Small intestine (tissue), 7 donors: ENCODE measurements at regions not wholly inside any gene's neighbourhood (a gene's known extent, or its start where the extent isn't known, plus 50 kb on each side); places are given as distances from the start of the nearest gene placed in this dataset.
"Not testable (repeated sequence)": the region's sequence is repeated elsewhere in the genome, so short reads cannot be mapped to it uniquely, and the experiment has no call there.

Experiments
- DNase-seq, 2 donors: peaks; one replicate each; pipeline versions ENCODE4 v3.0.0 to v3.0.0-alpha.2; 2013
- FAIRE-seq: peaks from 2 replicates; lab custom pipeline; 2012; peaks lifted over from hg19 to GRCh38; lab: Jason Lieb, UNC
- H3K27ac ChIP-seq, 3 donors: one replicate each; pipeline ENCODE4 v1.5.1; 2013; ENCODE audit warnings: low read length in 2 of 3, mild to moderate bottlenecking in 2 of 3, control low read depth in 1 of 3, inconsistent platforms in 1 of 3, low read depth in 1 of 3, moderate library complexity in 1 of 3
- H3K27me3 ChIP-seq, 3 donors: one replicate each; pipeline ENCODE4 v1.6.1; 2013; ENCODE audit warnings: low read length in 3 of 3, inconsistent platforms in 1 of 3; ENCODE audit not compliant: control insufficient read depth in 3 of 3, insufficient read depth in 3 of 3
- H3K36me3 ChIP-seq, 3 donors: one replicate each; pipeline ENCODE4 v1.6.1; 2013; ENCODE audit warnings: low read length in 3 of 3, inconsistent platforms in 1 of 3, low read depth in 1 of 3, mild to moderate bottlenecking in 1 of 3, moderate library complexity in 1 of 3; ENCODE audit not compliant: control insufficient read depth in 3 of 3, insufficient read depth in 2 of 3
- H3K4me1 ChIP-seq, 3 donors: one replicate each; pipeline ENCODE4 v1.6.1; 2013; ENCODE audit warnings: low read length in 2 of 3, inconsistent platforms in 1 of 3, low read depth in 1 of 3, mild to moderate bottlenecking in 1 of 3, moderate library complexity in 1 of 3; ENCODE audit not compliant: control insufficient read depth in 3 of 3, insufficient read depth in 2 of 3
- H3K4me3 ChIP-seq, 3 donors: one replicate each; pipeline ENCODE4 v1.5.1; 2013; ENCODE audit warnings: low read length in 3 of 3, control low read depth in 1 of 3, inconsistent platforms in 1 of 3, low read depth in 1 of 3, mild to moderate bottlenecking in 1 of 3, moderate library complexity in 1 of 3
- H3K9me3 ChIP-seq, 2 donors: one replicate each; pipeline ENCODE4 v1.6.1; 2013; ENCODE audit warnings: low read depth in 1 of 2, low read length in 1 of 2; ENCODE audit not compliant: control insufficient read depth in 2 of 2, insufficient read depth in 1 of 2
- WGBS, 3 donors: extraction: QIAGEN DNeasy Blood & Tissue Kit; methylation state at CpG; one replicate each; pipeline ENCODE4 v1.1.7; 2013; 5-methylcytosine and 5-hydroxymethylcytosine counted together
- donor health status: healthy with polysubstance abuse.
- donor health status: control.
- donor health status: control.
- donor health status: Bipolar disorder and iron deficiency.
- donor health status: healthy.

DNA sequence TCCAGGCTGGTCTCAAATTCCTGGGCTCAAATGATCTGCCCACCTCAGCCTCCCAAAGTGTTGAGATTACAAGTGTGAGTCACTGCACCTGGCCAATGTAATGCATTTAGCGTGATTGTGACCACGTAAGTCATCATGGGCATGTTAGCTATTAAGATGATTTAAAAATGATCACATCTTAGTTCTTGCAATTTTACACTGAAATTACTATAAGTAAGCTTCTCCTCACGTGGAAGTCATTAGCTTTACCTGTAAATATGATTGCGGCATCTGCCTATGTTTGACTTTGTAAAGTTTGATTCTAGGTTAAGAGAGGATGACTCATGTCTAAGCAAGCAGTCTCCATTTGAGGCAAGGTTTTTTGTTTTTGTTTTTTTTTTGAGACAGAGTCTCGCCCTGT lies 85.5 kb downstream of the PMAIP1 start:
- Histone ChIP-seq H3K4me3 (no peak overlapping the region), H3K9me3 (no peaks in the 10 kb centered on the region), H3K36me3 (no peaks in the 10 kb centered on the region), H3K4me1 (no peaks in the 10 kb centered on the region), H3K27me3 (no peaks in the 10 kb centered on the region), H3K27ac (no peak overlapping the region)
- 77 to 86% (median 84%) methylated on average over 5 of the region's 5 CpGs for WGBS, 3 donors
- FAIRE-seq (no peak), DNase-seq (no peak)

DNA sequence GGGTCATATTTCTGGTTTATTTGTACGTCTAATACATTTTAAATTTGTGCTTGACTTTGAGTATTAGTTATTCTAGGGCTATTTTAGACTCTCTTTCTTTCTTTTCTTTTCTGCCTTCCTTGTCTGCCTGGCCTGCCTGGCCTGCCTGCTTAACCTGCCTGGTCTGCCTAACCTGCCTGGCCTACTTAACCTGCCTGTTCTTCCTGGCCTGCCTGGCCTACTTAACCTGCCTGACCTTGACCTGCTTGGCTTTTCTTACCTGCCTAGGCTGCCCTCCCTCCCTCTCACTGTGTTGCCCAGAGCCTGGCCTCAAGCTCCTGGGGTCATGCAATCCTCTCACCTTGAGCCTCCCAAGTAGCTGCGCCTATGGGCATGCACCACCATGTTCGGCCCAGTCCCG lies 83.7 kb downstream of the PMAIP1 start:
- Histone ChIP-seq H3K9me3 (no peaks in the 10 kb centered on the region), H3K36me3 (no peaks in the 10 kb centered on the region), H3K4me1 (no peaks in the 10 kb centered on the region), H3K27ac (no peak overlapping the region), H3K4me3 (no peak overlapping the region), H3K27me3 (no peaks in the 10 kb centered on the region)
- DNase-seq (no peak), FAIRE-seq (no peak)
- WGBS, 3 donors = 92 to 98% (median 95%) methylated on average over 4 of the region's 4 CpGs

DNA sequence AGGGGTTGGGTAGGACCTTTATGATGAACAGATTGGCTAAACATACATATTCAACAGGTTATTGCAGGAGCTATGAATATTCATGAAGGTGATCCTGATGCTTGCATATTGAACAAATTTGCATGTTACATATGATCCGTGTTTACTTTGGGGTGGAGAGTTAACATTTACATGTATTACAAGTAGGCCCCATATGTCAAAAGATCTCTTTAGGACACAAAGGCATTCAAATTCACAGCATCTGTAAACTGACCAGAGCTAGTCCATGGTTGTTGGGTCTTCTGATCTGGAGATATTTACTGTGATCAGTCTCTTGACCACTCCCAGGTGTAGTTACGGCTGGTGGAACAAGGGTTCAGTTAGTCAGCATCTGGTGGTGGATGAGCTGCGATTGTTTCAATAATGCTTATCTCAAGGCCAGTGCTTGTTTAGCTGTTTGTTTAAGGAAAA lies 80.4 kb downstream of the PMAIP1 start:
- WGBS, 3 donors = 47 to 74% (median 54%) methylated on average over 3 of the region's 3 CpGs
- Histone ChIP-seq H3K9me3 (no peaks in the 10 kb centered on the region), H3K36me3 (no peaks in the 10 kb centered on the region), H3K27ac (no peak overlapping the region), H3K27me3 (no peaks in the 10 kb centered on the region), H3K4me3 (no peak overlapping the region), H3K4me1 (no peaks in the 10 kb centered on the region)
- FAIRE-seq (no peak), DNase-seq (peak in 1 of 2 donors; percentile 19)

DNA sequence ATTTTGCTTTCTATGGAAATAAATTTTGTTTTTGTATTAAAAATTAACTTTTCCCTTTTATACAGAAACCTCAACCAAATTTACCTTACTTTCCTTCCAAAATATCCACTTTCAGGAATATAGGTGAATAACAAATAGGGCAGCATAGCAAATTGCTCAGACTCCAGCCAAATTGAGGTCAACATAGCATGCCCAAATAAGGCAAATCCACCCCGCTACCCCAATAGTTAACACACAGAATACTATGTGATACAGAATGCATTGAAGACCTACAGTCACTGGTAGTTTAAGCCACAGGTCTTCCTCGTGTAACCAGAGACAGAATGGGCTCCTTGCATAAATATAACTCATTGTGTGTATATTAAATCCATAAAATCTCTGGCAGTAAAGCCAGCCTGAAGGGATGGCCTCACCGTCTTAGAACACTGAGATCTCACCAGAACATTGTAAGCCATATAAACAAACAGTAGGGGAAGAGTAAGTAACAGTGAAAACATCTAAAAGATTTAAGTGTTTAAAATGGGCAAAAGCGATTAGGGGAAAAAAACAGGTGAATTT lies 72.2 kb downstream of the PMAIP1 start:
- no peak for DNase-seq
- 67 to 71% (median 70%) methylated on average over 4 of the region's 4 CpGs for WGBS, 3 donors
- H3K4me1 ChIP-seq = no peaks in the 10 kb centered on the region
- H3K4me3 ChIP-seq = no peak overlapping the region
- H3K27me3 ChIP-seq = peaks cover 0 to 20% (median 0%) of the 10 kb centered on the region in 3 donors
- H3K27ac ChIP-seq = no peak overlapping the region
- no peak for FAIRE-seq
- H3K36me3 ChIP-seq = no peaks in the 10 kb centered on the region
- H3K9me3 ChIP-seq = no peaks in the 10 kb centered on the region

DNA sequence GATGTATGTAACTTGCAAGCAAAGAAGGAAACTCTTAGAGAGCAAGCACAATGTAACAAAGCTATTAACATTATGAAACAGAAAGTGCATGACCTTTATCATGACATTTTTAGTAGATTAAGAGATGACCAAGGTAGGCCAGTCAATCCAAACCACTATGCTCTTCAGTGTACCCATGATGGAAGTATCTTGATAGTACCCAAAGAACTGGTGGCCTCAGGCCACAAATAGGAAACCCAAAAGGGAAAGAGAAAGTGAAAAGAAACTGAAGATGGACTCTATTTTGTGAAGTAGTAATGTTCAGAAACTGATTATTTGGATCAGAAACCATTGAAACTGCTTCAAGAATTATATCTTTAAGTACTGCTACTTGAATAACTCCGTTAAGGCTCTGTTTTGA lies 71.3 kb downstream of the PMAIP1 start:
- WGBS, 3 donors = 70 to 79% (median 76%) methylated on average over 1 of the region's 1 CpG
- not testable (repeated sequence) for DNase-seq, H3K36me3 ChIP-seq, H3K4me1 ChIP-seq, H3K4me3 ChIP-seq, FAIRE-seq, H3K9me3 ChIP-seq, H3K27ac ChIP-seq
- H3K27me3 ChIP-seq = peaks cover 0 to 20% (median 0%) of the 10 kb centered on the region in 3 donors

DNA sequence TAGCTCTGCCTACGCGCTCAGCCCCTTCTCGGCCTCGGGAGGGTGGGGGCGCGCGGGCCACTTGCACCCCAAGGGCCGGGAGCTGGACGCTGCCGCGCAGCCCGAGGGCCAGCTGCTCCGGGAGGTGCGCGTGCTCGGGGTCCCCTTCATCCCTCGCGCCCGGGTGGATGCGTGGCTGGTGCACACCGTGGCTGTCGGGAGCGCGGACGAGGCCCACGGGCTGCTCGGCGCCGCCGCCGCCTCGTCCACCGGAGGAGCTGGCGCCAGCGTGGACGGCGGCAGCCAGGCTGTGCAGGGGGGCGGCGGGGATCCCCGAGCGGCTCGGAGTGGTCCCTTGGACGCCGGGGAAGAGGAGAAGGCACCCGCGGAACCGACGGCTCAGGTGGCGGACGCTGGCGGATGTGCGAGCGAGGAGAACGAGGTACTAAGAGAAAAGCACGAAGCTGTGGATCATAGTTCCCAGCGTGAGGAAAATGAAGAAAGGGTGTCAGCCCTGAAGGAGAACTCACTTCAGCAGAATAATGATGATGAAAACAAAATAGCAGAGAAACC lies 69.8 kb downstream of the PMAIP1 start:
- H3K4me1 ChIP-seq, H3K27ac ChIP-seq, H3K9me3 ChIP-seq, FAIRE-seq, DNase-seq, H3K4me3 ChIP-seq, H3K36me3 ChIP-seq: not testable (repeated sequence)
- 46 to 60% (median 58%) methylated on average over 43 to 56 of the region's 56 CpGs for WGBS, 3 donors
- peaks cover 0 to 20% (median 0%) of the 10 kb centered on the region in 3 donors for H3K27me3 ChIP-seq

DNA sequence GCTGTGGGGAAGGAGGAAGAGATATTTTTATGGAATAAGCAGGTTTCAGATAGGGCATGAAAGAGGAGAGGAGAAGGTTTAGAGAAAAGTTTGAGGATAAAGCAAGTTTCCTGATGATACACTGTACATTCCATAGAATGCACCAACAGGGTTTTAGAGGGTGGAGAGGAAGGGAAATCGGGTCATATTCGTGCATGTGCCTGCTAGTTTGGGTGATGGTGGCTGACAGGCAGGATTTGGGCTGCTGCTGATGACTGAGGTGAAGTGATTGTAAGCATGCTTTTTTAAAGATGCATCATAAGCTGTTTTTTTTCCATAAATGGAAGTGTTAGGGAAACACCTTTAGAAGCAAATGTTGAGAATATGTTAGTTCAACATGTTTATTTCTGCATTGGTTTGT lies 68.8 kb downstream of the PMAIP1 start:
- Histone ChIP-seq H3K27ac (no peak overlapping the region), H3K27me3 (peaks cover 0 to 20% (median 0%) of the 10 kb centered on the region in 3 donors), H3K4me3 (no peak overlapping the region), H3K36me3 (no peaks in the 10 kb centered on the region), H3K9me3 (no peaks in the 10 kb centered on the region), H3K4me1 (no peaks in the 10 kb centered on the region)
- FAIRE-seq = no peak
- 73 to 94% (median 92%) methylated on average over 2 of the region's 2 CpGs for WGBS, 3 donors
- DNase-seq = no peak

DNA sequence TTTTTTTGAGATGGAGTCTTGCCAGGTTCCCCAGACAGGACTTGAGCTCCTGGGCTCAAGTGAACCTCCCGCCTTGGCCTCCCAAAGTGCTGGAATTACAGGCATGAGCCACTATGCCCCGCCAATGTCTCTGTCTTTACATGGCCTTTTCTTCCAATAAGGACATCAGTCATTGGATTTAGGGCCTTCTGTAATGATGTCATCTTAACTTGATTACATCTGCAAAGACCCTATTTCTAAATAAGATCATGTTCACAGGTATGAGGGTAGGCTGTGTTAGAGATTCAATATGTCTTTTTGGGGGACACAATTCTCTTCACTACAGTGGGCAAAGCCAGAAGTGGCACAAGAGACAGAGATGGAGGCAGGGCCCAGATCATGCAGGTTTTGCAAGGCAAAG lies 68.1 kb downstream of the PMAIP1 start:
- FAIRE-seq = no peak
- Histone ChIP-seq H3K27ac (no peak overlapping the region), H3K27me3 (peaks cover 0 to 20% (median 0%) of the 10 kb centered on the region in 3 donors), H3K4me3 (no peak overlapping the region), H3K4me1 (no peaks in the 10 kb centered on the region), H3K9me3 (no peaks in the 10 kb centered on the region), H3K36me3 (no peaks in the 10 kb centered on the region)
- no peak for DNase-seq
- 97 to 100% (median 98%) methylated on average over 2 of the region's 2 CpGs for WGBS, 3 donors

DNA sequence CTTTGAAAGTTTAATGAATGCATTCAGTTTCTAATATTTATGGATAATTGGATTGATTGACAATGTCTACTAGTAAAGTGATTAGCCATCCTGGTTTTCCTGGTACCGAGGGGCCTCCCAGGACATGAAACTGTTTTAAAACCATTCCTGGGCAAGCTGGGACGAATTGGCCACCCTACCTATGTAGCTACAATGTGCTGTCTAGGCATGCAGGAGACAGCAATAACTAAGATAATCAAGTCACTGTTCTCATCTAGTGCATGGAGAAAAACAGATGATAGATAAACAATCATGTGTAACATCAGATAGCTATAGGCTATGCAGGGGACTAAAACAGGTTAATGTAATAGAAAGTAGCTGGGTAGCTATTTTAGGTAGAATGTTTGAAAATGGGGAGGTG lies 67.1 kb downstream of the PMAIP1 start:
- no peaks in the 10 kb centered on the region for H3K36me3 ChIP-seq
- 77 to 82% (median 79%) methylated on average over 2 of the region's 2 CpGs for WGBS, 3 donors
- no peaks in the 10 kb centered on the region for H3K9me3 ChIP-seq
- FAIRE-seq = no peak
- no peak overlapping the region for H3K4me3 ChIP-seq
- DNase-seq = no peak
- peaks cover 0 to 20% (median 0%) of the 10 kb centered on the region in 3 donors for H3K27me3 ChIP-seq
- no peaks in the 10 kb centered on the region for H3K4me1 ChIP-seq
- H3K27ac ChIP-seq = no peak overlapping the region
